ENCODE measurements at regions not wholly inside any gene's neighbourhood (a gene's known extent, or its start where the extent isn't known, plus 50 kb on each side); places are given as distances from the start of the nearest gene placed in this dataset.

DNA sequence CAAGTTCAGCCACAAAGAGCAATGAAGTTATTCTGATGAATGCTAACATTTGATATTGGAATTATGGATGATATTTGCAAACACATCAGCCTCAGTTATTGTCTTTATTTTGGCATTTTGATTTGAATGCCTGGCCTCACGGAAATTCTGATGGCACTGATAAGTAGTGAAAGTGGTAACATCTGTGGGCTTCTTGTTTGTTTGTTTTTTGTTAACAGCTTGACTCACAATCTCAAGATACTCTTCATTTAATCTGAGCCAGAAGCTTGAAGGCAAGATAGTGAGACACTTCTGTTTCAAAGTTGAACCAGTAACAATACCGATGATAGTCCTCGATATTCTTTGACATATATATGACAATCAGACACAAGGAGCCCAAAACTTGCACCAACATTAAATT, 182.9 kb upstream of the NFIA start:
- no peak overlapping the region for H3K4me3 ChIP-seq
- no peaks in the 10 kb centered on the region for H3K27me3 ChIP-seq
- H3K36me3 ChIP-seq, result no peaks in the 10 kb centered on the region
- TF ChIP-seq POLR2A (IDR thresholded peaks at IDR 0.05), result no peak
- TF ChIP-seq, protein P1, sequence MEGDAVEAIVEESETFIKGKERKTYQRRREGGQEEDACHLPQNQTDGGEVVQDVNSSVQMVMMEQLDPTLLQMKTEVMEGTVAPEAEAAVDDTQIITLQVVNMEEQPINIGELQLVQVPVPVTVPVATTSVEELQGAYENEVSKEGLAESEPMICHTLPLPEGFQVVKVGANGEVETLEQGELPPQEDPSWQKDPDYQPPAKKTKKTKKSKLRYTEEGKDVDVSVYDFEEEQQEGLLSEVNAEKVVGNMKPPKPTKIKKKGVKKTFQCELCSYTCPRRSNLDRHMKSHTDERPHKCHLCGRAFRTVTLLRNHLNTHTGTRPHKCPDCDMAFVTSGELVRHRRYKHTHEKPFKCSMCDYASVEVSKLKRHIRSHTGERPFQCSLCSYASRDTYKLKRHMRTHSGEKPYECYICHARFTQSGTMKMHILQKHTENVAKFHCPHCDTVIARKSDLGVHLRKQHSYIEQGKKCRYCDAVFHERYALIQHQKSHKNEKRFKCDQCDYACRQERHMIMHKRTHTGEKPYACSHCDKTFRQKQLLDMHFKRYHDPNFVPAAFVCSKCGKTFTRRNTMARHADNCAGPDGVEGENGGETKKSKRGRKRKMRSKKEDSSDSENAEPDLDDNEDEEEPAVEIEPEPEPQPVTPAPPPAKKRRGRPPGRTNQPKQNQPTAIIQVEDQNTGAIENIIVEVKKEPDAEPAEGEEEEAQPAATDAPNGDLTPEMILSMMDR (IDR thresholded peaks at IDR 0.05), result no peak
- intact Hi-C loops (cut with DNase I; ENCODE audit: low total_unique reads), result no loop called here
- DNase-seq, result no peak
- no peak overlapping the region for H3K27ac ChIP-seq
- H3K9me3 ChIP-seq, result no peaks in the 10 kb centered on the region
- H3K4me1 ChIP-seq, result peaks cover 0 to 1% of the 10 kb centered on the region in 2 donors

DNA sequence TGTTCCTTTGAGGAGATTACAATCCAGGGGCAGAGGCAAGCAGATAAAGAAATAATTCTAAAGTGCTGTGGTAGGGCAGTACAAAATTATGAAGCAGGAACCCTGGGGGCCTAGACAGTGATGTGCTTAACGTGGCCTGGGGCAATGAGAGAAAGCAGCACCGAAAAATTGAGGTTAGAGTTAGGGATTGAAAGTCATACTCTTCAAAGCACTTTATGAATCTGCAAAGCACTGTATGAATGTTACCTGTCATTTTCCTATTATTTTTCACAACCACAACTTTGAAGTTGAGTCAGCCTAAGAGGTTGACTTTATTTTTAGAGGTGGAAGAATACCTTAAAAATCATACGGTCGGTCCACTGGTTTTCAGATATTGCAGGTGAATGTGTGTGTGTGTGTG, 183.4 kb upstream of the NFIA start:
- Histone ChIP-seq H3K36me3 (no peaks in the 10 kb centered on the region), H3K4me1 (no peaks in the 10 kb centered on the region), H3K27me3 (no peaks in the 10 kb centered on the region), H3K27ac (no peak overlapping the region), H3K9me3 (no peaks in the 10 kb centered on the region), H3K4me3 (no peak overlapping the region)
- no peak for DNase-seq
- TF ChIP-seq POLR2A (IDR thresholded peaks at IDR 0.05), result no peak
- TF ChIP-seq, protein P1 (IDR thresholded peaks at IDR 0.05), result no peak
- intact Hi-C loops (cut with DNase I; ENCODE audit: low total_unique reads), result no loop called here

DNA sequence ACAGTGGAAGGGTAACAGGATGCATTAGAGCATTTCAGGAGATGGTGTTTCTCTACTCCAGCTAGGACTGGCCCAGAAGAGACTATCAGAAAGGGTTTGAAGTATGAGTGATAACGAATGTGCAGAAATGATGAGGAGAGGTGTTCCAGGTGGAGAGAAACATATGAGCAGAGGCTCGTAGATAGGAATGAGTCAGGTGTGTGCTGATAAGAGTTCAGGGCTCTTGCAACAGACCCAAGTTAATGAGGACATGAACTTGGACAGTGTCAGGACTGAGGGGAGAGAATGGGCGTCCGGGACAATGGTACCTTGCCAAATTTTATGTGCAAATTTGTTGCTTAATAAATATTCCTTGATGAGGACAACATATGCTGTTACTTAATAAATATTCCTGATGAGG, 183.9 kb upstream of the NFIA start:
- no peaks in the 10 kb centered on the region for H3K36me3 ChIP-seq
- no peak overlapping the region for H3K27ac ChIP-seq
- no peaks in the 10 kb centered on the region for H3K4me1 ChIP-seq
- H3K9me3 ChIP-seq, result no peaks in the 10 kb centered on the region
- no peak for DNase-seq
- intact Hi-C loops (cut with DNase I; ENCODE audit: low total_unique reads), result no loop called here
- no peak for TF ChIP-seq POLR2A (IDR thresholded peaks at IDR 0.05)
- TF ChIP-seq, protein P1 (IDR thresholded peaks at IDR 0.05), result no peak
- no peaks in the 10 kb centered on the region for H3K27me3 ChIP-seq
- H3K4me3 ChIP-seq, result no peak overlapping the region

DNA sequence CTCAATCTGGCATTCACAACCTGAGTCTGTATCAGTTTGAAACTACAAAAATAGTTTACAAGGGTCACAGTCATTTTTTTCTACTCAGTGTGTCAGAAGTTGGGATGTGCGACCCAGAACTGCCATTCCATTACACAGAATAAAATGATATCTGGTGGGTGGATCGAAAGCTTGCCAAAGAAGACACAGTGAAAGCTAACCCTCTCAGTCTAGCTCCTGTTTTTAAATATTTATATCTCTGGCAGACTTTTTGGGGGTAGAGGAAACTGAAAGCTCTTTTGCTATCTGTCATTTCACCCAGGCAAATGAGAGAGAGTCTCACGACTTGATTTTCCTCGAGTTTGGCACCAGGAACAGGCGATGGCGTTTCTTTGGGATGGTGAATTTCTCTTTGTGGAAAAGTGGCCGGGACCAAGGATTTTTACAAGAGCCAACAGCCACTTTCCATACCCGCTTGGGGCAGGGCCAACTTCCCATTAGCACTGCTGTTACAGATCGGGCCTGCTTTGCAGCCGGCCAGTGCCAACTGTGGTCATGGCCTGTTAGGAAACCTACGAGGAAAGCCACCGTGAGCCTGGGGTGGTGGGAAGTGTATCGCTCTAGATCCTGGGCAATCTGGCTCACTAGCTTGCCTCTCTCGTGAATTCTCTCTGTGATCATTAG, 185.5 kb upstream of the NFIA start:
- DNase-seq, result no peak
- Histone ChIP-seq H3K27ac (no peak overlapping the region), H3K27me3 (no peaks in the 10 kb centered on the region), H3K9me3 (no peaks in the 10 kb centered on the region), H3K4me3 (no peak overlapping the region), H3K36me3 (no peaks in the 10 kb centered on the region), H3K4me1 (no peaks in the 10 kb centered on the region)
- intact Hi-C loops (cut with DNase I; ENCODE audit: low total_unique reads), result no loop called here
- TF ChIP-seq, protein P1 (IDR thresholded peaks at IDR 0.05), result no peak
- TF ChIP-seq POLR2A (IDR thresholded peaks at IDR 0.05), result no peak

DNA sequence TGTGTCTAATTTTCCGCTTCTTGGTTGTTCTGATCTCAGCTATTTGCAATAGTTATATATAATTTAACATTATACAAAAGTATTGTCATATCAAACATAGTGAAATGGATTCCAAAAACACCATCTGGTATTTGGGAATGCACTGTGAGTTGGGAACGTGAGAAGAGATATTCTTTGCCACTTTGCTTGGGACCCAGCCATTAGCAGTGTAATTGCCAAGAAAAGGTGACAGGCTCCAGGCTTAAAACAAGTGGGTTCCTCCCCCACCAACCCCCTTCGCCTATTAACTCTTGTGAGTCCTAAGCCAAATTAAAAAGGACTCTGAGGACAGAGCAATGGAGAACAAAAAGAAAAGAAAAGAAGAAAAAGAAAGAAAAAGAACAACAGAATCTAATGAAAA, 186.7 kb upstream of the NFIA start:
- no peaks in the 10 kb centered on the region for H3K36me3 ChIP-seq
- H3K4me1 ChIP-seq, result no peaks in the 10 kb centered on the region
- no peak overlapping the region for H3K27ac ChIP-seq
- TF ChIP-seq, protein P1 (IDR thresholded peaks at IDR 0.05), result no peak
- no peak for TF ChIP-seq POLR2A (IDR thresholded peaks at IDR 0.05)
- no peaks in the 10 kb centered on the region for H3K27me3 ChIP-seq
- intact Hi-C loops (cut with DNase I; ENCODE audit: low total_unique reads), result no loop called here
- no peak for DNase-seq
- no peaks in the 10 kb centered on the region for H3K9me3 ChIP-seq
- no peak overlapping the region for H3K4me3 ChIP-seq
